NCI-H510A (cell line): ENCODE measurements at regions not wholly inside any gene's neighbourhood (a gene's known extent, or its start where the extent isn't known, plus 50 kb on each side); places are given as distances from the start of the nearest gene placed in this dataset.

Experiments
- DNase-seq: peaks from one replicate; lab custom pipeline; 2025; lab: John Stamatoyannopoulos, UW

DNA sequence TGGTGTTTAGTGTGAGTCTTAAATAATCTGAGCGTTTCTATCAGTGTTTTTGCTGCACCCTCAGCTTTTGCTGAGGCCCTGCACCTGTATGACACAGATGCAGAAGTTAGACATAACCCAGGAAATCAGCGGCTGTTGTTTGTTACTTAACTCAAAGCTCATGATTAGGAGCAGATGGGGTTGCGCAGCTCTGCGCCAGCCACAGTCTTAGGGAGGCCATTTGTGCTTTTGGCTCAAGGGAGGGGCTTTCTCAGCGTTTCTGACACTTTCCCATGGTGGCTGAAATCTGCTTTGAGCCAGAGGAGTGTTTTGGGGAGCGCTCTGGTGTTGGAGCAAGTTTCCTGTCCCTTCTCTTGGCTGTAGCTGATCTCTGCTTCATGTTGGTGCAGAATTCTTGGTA, 433.8 kb downstream of the NAF1 start:
- DNase-seq, result no peak

- DNase-seq, result no peak
Observed at GRCh38 chr4:162727766-162728165, 438.9 kb downstream of the NAF1 start.

GRCh38 chr4:162727232-162727631, 439.5 kb downstream of the NAF1 start:
- DNase-seq, result no peak

DNA sequence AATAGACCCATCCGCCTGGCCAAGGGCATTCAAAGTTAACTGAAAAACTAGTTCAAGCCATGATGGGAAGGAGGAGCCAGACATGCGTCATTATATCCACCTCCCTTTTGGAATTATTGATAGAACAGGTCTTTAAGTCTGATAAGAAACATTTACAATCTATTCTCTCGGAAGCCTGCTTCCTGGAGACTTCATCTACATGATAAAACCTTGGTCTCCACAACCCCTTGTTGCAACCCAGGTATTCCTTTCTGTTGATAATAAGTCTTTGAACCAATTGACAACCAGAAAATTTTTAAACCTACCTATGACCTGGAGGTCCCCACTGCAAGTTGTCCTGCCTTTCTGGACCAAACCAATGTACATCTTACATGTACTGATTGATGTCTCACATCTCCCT, 451.3 kb downstream of the NAF1 start:
- no peak for DNase-seq

DNA sequence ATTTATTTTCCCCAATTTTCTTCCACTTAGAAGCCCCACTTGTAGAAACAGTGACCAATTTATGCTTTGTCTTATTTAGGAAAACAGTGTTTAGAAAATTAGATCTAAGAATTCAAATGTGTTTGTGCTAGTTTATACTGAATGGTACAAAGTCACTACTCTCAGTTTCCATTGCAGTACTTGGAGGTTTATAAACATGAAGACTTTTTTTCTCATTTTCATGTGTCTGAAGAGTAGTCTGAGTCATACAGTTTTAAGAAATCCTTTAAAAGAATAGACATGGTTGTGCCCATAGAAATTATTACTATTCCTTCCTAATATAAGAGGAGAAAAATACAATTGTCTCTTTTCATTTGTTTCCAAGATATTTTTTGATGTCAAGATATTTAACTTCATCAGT, 458.7 kb downstream of the NAF1 start:
- DNase-seq, result no peak

- no peak for DNase-seq
Observed at GRCh38 chr4:162706632-162707031, 460.1 kb downstream of the NAF1 start.

DNA sequence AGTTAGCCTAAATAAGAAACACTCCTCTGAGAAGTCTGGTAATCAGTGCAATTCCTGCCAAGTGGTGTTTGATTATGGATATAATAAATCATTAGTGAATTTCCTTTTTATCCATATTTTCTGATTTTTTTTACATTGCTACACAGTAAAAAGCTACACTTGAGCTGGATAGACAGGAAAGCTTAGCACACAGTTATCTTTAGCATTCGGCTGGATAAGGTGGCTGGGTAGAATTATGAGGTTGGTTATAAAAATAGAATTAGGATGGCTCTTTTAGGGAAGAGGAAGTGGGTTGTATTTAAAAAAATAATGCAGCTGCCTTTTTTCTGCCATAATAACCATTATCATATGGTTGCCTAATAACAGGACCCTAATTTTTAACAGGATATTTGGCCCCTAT, 460.6 kb downstream of the NAF1 start:
- no peak for DNase-seq

DNA sequence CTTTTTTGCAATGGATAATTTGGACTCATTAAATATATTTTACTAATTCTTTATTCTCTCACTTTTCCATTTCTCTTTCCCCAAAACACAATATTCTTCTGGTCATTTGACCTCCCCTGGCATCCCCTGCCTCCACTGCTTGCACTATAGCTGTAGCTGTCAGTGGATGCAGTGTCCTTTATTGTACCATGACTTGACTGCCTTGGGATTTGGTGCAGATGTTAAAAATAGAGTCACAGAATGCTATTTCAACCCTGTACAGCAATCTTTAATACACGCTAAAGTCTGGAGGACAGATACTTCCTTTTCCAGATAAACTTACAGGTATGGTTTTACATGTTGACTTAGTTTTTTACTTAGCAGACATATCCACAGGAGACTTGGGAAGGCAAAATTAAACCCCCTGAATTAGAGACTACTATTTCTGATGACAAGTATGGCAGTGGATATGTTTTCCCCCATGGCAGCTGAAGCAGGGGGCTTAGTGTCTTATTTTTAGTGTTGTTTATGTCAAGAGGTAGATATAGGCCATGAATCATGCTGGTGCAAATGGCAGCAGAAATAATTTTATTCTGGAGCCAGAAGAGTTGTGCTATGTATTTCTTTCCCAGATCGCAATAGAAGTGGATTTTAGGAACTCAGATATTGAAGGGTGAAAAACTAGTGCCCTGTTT, 461.4 kb downstream of the NAF1 start:
- DNase-seq, result no peak

DNA sequence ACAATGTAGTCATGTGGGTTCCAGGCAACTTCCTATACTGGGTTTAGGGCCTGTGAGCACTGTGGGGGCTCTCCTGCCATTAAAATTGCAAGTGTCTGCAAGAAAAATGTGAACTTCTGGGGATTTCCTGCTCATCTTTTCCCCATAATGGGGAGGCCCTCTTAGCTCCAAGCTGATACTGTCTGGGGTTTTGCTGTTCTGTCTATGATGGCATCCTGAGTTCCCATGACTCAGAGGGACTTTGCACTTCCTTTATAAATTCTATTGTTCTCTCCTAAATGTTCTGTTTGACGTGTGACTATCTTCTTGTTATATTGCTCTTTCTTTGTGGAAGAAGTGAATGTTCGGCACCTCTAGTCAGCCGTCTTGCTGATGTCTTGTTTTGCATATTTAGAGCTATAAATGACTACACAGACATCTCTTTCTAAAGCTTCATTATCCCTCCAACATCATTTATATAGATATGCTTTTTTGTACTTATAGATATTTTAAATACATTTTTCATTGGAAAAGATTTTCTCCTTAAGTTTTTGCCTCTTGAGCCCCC, 465.8 kb downstream of the NAF1 start:
- DNase-seq, result no peak

- no peak for DNase-seq
Observed at GRCh38 chr4:162700358-162700757, 466.3 kb downstream of the NAF1 start.

DNA sequence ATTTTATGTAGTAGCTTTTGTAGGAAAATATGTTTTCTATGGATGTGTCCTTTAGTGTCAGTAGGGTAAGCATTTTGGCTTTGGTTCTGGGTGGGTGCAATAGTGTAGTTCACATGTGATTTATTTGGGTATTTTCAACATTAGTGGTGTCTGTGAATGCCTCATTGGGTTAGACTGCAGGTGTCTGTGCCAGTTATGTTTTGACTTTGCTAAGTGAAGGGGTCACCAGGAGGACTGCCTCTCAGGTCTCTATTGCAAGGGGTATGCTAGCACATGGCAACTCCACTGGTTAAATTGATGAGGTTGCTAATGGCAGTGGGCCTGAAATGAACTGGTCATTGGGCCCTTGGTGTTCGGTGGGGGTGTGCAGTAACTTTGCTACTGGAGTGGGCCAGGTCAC, 467.1 kb downstream of the NAF1 start:
- no peak for DNase-seq

DNA sequence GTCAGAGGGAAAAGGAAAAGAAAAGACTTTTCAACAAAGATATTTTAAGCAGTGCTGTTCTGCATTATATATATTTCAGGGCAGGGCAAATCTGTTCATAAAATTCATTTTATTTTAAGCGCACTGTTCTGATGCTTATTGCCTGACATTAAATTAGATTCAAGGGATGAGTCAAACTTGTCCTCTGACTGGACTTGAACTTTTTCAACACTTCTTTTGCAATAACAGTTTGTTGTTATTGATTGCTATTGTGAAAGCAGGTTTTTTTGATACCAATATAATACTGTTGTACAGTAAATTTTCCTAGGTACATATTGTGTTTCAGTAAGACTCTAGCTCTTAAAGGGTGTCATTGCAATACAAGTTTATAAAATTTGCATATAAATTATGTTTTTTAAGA, 481.3 kb downstream of the NAF1 start:
- DNase-seq, result no peak

- no peak for DNase-seq
Observed at GRCh38 chr4:162684998-162685397, 481.7 kb downstream of the NAF1 start.

DNA sequence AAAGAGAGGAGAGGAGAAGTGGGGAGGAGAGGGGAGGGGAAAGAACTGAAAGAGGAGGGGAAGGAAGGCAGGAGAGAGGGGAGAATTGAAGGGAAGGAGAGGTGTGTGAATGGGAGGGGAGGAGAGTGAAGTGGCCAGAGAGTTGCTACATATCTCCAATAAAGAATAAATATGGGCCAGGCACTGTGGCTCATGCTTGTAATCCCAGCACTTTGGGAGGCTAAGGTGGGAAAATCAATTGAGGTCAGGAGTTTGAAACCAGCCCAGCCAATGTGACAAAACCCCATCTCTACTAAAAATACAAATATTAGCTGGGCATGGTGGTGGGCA, 482.4 kb downstream of the NAF1 start:
- DNase-seq, result no peak

DNA sequence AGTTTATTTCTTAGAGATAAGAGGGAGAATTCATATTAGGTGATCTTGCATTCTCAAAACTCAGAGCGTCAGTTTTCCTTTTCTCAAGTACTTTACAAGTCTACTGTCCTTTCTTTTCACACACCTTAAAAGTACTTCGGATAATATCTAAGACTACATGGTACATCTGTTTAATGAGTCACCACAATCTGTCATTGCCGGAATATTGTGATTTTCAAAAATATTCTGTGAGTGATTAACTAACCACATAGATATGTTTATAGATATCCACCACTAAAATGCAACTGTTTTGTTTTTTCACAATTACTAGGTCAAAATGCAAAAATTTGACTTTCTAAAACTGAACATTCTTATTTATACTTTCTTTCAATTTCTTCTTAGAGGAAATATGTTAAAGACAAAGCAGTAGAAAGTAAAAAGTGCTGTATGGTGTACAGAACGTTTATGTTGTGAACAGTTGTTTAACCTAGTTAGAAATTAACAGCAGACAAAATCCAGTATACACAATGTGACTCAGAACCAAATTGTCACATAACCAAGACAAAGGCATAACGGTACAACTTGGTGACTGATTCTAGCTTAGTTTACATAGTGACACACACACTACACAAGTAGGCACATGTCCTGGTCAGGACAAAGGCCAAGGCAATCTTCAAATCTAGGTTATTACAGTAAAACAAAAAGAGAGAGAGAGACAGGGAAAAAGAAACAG, 482.9 kb downstream of the NAF1 start:
- DNase-seq, result no peak

DNA sequence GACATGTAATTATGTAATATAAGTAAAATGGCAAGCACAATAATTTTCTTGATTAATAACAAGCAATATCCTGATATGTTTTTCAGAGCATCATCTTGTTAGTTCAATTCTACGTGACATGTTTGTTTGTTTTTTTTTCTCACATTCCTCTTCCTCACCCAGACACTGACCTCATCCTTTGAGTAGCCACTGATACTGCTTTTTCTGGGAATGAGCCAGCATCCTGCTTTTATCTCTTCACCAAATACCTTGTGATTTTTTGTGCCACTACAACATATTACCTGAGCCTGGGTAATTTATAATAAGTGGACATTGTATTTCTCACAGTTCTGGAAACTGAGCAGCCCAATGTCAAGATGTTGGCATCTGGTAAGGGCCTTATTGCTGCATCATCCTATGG, 484.0 kb downstream of the NAF1 start:
- no peak for DNase-seq

- no peak for DNase-seq
Observed at GRCh38 chr4:162681212-162681611, 485.5 kb downstream of the NAF1 start.

GRCh38 chr4:162675661-162676060, 491.0 kb downstream of the NAF1 start:
- DNase-seq, result no peak

DNA sequence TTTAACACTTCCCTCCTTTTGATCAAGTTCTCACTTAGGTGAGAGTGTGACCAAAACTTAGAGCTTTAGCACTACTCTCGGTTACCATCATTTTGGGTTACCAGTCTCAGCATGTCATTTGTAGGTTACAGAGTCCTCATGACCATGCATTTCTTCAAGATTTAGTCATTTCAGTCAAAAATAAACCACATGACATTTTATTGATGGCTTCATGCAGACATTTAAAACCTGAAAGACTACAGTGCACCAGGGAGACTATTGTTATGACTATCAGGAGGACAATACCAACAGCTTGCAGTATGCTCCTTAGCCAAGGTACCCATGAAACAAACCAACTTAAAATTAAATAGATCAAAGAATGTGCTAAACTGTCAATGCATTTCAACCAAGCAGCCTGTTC, 498.1 kb upstream of the FSTL5 start:
- no peak for DNase-seq

DNA sequence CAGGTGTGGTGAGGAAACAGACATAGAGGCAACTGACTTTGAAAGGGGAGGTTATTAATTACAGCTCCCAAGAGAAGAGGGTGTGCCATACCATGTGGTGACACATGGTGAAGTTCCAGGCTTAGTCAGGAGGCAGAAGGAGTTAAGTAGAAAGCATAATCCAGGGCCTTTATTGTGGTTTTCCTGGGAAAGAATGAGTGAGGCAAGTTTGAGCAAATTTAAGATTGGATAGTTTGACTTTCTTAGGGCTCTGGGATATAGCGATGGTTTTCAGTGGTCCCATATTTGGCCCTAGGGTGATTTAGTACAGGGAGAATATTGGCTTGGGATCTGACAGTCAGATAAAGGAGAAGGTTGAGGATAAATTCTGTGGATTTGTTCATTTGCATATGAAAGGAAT, 495.9 kb upstream of the FSTL5 start:
- no peak for DNase-seq

- DNase-seq, result no peak
Observed at GRCh38 chr4:162657966-162658365, 494.2 kb upstream of the FSTL5 start.

GRCh38 chr4:162650166-162650565, 486.4 kb upstream of the FSTL5 start:
- no peak for DNase-seq

- DNase-seq, result no peak
Observed at GRCh38 chr4:162645381-162645780, 481.6 kb upstream of the FSTL5 start.

DNA sequence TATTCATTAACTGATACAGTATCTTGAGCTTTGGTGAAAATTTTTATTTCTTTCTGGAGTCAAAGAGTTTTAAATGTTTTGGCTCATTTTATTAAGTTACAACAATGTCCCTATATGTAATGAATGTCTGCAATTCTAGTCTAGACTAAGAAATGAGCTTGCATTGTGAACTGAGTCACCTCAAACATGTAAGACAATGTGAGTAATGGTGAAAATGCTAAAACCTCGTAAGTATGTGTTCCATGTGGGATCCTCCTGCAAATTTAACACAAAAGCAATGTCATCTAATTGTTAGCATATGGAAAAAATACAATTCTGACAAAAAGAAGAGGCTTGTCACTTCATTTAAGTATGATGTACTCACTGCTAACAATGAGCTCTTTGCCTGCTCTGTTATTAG, 480.5 kb upstream of the FSTL5 start:
- no peak for DNase-seq
